Neural cell (in vitro differentiated cells): ENCODE measurements at regions not wholly inside any gene's neighbourhood (a gene's known extent, or its start where the extent isn't known, plus 50 kb on each side); places are given as distances from the start of the nearest gene placed in this dataset.

Source experiments
- H2AFZ ChIP-seq: fragments of 200-600, 300-800 bp; sonication (generic), shearing (Covaris generic); 2 replicates; pipeline ENCODE4 v1.6.0; 2014; ENCODE audit warnings: low read depth, mild to moderate bottlenecking, antibody characterized with exemption, low read length, moderate library complexity
- H3F3A ChIP-seq: fragments of 200-600 bp; shearing (Covaris generic); 2 replicates; pipeline ENCODE4 v1.6.1; 2016; ENCODE audit warnings: mild to moderate bottlenecking, moderate library complexity, mixed read lengths, antibody characterized with exemption, low read length; ENCODE audit not compliant: insufficient read depth, poor library complexity, severe bottlenecking
- H3K27ac ChIP-seq: fragments of 200-600, 300-800 bp; sonication (generic), shearing (Covaris generic); 2 replicates; pipeline ENCODE4 v1.5.1; 2014; ENCODE audit warnings: mild to moderate bottlenecking, low read length, moderate library complexity
- H3K27me3 ChIP-seq: fragments of 300-800, 200-600 bp; sonication (generic), shearing (Covaris generic); 2 replicates; pipeline ENCODE4 v1.6.0; 2014; ENCODE audit warnings: mild to moderate bottlenecking, low read depth, low read length, moderate library complexity; ENCODE audit not compliant: insufficient read depth
- H3K36me3 ChIP-seq: fragments of 300-800, 200-600 bp; sonication (generic), shearing (Covaris generic); 2 replicates; pipeline ENCODE4 v1.5.1; 2014; ENCODE audit warnings: mild to moderate bottlenecking, antibody characterized with exemption, low read length, moderate library complexity; ENCODE audit not compliant: insufficient read depth
- H3K4me2 ChIP-seq: fragments of 300-800, 200-600 bp; sonication (generic), shearing (Covaris generic); 2 replicates; pipeline ENCODE4 v1.6.0; 2014; ENCODE audit warnings: mild to moderate bottlenecking, low read length
- H3K4me3 ChIP-seq: fragments of 300-800, 200-600 bp; sonication (generic), shearing (Covaris generic); 2 replicates; pipeline ENCODE4 v1.5.1; 2014; ENCODE audit warnings: mild to moderate bottlenecking, low read length, moderate library complexity
- H3K79me2 ChIP-seq: fragments of 200-600 bp; shearing (Covaris generic); replicated peaks from 2 replicates; pipeline ENCODE4 v1.6.0; 2014; ENCODE audit warnings: mild to moderate bottlenecking, low read length, moderate library complexity; ENCODE audit not compliant: insufficient read depth
- H3K9ac ChIP-seq: fragments of 300-800, 200-600 bp; sonication (generic), shearing (Covaris generic); 2 replicates; pipeline ENCODE4 v1.6.1; 2016; ENCODE audit warnings: mild to moderate bottlenecking, low read length, mixed read lengths
- H3K9me2 ChIP-seq: fragments of 200-600 bp; shearing (Covaris generic); 2 replicates; pipeline ENCODE4 v1.6.1; 2016; ENCODE audit warnings: mild to moderate bottlenecking, low read length, mixed read lengths; ENCODE audit not compliant: insufficient read depth
- H3K9me3 ChIP-seq: fragments of 200-600, 300-800 bp; sonication (generic), shearing (Covaris generic); 2 replicates; pipeline ENCODE4 v1.6.1; 2016; ENCODE audit warnings: mild to moderate bottlenecking, mixed run types, low read length, moderate library complexity, mixed read lengths
- H4K20me1 ChIP-seq: fragments of 200-600 bp; shearing (Covaris generic); 2 replicates; pipeline ENCODE4 v1.6.1; 2016; ENCODE audit warnings: mild to moderate bottlenecking, mixed run types; ENCODE audit not compliant: insufficient read depth
- EP300 ChIP-seq: fragments of 450-650 bp; conservative IDR thresholded peaks from 2 replicates; pipeline ENCODE4 v1.6.1; 2014; ENCODE audit warnings: antibody characterized with exemption, mild to moderate bottlenecking, moderate library complexity; ENCODE audit not compliant: poor library complexity, severe bottlenecking
- EZH2 ChIP-seq: fragments of 200-600, 300-800 bp; shearing (Covaris generic), sonication (generic); IDR thresholded peaks from 2 replicates; pipeline ENCODE4 v1.6.1; 2014; ENCODE audit warnings: antibody characterized with exemption, low read length, borderline replicate concordance, mild to moderate bottlenecking; ENCODE audit not compliant: insufficient read depth, poor library complexity, severe bottlenecking
- MXI1 ChIP-seq: fragments of 450-650 bp; conservative IDR thresholded peaks from 2 replicates; pipeline ENCODE4 v1.6.1; 2014; ENCODE audit warnings: antibody characterized with exemption, mild to moderate bottlenecking; ENCODE audit not compliant: poor library complexity, severe bottlenecking
- POLR2AphosphoS5 ChIP-seq: IDR thresholded peaks from 2 replicates; pipeline ENCODE4 v1.6.1; 2012
- RAD21 ChIP-seq: fragments of 450-650 bp; conservative IDR thresholded peaks from 2 replicates; pipeline ENCODE4 v1.6.1; 2014; ENCODE audit warnings: antibody characterized with exemption, mild to moderate bottlenecking, moderate library complexity
- SMC3 ChIP-seq: fragments of 450-650 bp; conservative IDR thresholded peaks from 2 replicates; pipeline ENCODE4 v1.6.1; 2014; ENCODE audit warnings: antibody characterized with exemption, mild to moderate bottlenecking, moderate library complexity; ENCODE audit not compliant: poor library complexity
- TAF1 ChIP-seq: IDR thresholded peaks from 2 replicates; pipeline ENCODE4 v1.6.1; 2012; ENCODE audit warnings: low read depth
- TF ChIP-seq, protein P1 (sequence below): IDR thresholded peaks from 2 replicates; pipeline ENCODE4 v1.6.1; 2012; ENCODE audit warnings: borderline replicate concordance
- TF ChIP-seq, protein P2 (sequence below): fragments of 450-650 bp; IDR thresholded peaks from 2 replicates; pipeline ENCODE4 v1.5.1; 2014; ENCODE audit warnings: antibody characterized with exemption, mild to moderate bottlenecking, moderate library complexity; ENCODE audit not compliant: poor library complexity, severe bottlenecking

DNA sequence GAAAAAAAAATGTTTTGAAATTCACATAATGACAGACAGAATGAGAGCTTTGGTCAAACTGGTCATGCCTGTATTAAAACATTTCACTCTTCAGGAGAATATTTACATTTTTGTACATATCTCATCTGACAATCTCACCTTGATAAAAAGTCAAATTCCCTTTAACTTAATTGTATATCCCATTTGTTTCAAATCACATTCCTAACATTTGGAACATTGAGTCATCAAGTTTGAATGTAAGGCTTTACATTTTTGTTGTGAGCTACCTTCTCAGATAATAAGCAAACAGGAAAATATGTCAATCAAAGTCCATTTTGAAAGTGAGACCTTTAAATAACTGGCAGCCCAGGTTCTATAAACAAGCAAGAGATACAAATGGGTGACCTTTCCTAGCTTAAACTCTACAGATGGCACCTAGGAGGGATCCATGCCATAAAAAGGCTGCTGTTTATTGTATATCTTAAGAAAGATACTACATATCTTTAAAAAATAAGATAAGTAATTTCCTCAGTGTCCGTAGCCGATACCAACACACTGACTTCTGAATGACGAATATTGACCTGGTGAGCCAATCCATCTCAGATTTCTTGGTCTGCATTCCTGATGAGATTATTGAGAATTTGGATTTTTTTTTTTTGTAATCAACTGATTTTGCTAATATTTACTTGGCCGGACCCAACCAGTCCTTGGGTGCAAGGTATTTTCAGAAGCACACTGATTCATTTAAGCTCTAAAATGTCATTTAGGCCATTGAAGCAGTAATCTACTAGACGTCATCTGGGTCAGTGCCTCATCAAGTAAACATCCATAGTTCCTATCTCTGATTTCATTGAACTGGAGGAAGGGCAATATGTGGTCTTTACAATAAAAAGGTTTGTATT, 259.6 kb downstream of the BTG1 start:
- H3K9me2 ChIP-seq = no peaks in the 10 kb centered on the region
- no peak overlapping the region for H3K4me2 ChIP-seq
- no peaks in the 10 kb centered on the region for H3K79me2 ChIP-seq
- H4K20me1 ChIP-seq = no peaks in the 10 kb centered on the region
- H2AFZ ChIP-seq = no peak overlapping the region
- TF ChIP-seq RAD21 (no peak), POLR2AphosphoS5 (no peak), MXI1 (no peak), TAF1 (no peak), EZH2 (no peak), SMC3 (no peak), EP300 (no peak)
- TF ChIP-seq, protein P1, sequence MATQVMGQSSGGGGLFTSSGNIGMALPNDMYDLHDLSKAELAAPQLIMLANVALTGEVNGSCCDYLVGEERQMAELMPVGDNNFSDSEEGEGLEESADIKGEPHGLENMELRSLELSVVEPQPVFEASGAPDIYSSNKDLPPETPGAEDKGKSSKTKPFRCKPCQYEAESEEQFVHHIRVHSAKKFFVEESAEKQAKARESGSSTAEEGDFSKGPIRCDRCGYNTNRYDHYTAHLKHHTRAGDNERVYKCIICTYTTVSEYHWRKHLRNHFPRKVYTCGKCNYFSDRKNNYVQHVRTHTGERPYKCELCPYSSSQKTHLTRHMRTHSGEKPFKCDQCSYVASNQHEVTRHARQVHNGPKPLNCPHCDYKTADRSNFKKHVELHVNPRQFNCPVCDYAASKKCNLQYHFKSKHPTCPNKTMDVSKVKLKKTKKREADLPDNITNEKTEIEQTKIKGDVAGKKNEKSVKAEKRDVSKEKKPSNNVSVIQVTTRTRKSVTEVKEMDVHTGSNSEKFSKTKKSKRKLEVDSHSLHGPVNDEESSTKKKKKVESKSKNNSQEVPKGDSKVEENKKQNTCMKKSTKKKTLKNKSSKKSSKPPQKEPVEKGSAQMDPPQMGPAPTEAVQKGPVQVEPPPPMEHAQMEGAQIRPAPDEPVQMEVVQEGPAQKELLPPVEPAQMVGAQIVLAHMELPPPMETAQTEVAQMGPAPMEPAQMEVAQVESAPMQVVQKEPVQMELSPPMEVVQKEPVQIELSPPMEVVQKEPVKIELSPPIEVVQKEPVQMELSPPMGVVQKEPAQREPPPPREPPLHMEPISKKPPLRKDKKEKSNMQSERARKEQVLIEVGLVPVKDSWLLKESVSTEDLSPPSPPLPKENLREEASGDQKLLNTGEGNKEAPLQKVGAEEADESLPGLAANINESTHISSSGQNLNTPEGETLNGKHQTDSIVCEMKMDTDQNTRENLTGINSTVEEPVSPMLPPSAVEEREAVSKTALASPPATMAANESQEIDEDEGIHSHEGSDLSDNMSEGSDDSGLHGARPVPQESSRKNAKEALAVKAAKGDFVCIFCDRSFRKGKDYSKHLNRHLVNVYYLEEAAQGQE = no peak
- TF ChIP-seq, protein P2, sequence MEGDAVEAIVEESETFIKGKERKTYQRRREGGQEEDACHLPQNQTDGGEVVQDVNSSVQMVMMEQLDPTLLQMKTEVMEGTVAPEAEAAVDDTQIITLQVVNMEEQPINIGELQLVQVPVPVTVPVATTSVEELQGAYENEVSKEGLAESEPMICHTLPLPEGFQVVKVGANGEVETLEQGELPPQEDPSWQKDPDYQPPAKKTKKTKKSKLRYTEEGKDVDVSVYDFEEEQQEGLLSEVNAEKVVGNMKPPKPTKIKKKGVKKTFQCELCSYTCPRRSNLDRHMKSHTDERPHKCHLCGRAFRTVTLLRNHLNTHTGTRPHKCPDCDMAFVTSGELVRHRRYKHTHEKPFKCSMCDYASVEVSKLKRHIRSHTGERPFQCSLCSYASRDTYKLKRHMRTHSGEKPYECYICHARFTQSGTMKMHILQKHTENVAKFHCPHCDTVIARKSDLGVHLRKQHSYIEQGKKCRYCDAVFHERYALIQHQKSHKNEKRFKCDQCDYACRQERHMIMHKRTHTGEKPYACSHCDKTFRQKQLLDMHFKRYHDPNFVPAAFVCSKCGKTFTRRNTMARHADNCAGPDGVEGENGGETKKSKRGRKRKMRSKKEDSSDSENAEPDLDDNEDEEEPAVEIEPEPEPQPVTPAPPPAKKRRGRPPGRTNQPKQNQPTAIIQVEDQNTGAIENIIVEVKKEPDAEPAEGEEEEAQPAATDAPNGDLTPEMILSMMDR = no peak
- H3K27ac ChIP-seq = no peak overlapping the region
- no peaks in the 10 kb centered on the region for H3K27me3 ChIP-seq
- H3F3A ChIP-seq = no peaks in the 10 kb centered on the region
- no peaks in the 10 kb centered on the region for H3K36me3 ChIP-seq
- H3K9ac ChIP-seq = no peak overlapping the region
- H3K9me3 ChIP-seq = no peaks in the 10 kb centered on the region
- no peak overlapping the region for H3K4me3 ChIP-seq

DNA sequence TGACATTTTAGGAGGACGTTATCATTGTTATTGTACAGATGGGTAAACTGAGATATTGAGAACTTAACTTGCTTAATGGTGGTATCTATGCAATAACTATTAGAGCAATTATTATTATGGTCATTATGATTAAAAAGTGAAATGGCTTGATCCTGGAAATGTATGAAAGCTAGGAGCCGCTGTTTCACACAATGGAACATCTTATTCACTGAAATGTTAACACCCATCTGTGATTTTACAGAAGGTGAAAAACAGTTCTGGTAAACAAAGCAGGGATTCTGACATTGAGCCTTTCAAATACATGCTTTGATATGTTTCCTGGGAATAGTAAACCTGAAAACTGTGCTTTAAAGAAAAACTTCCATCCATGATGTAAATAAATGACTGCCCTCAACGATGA, 261.4 kb downstream of the BTG1 start:
- no peaks in the 10 kb centered on the region for H3K27me3 ChIP-seq
- no peak overlapping the region for H3K27ac ChIP-seq
- no peak overlapping the region for H3K9ac ChIP-seq
- H3K9me3 ChIP-seq = no peaks in the 10 kb centered on the region
- no peaks in the 10 kb centered on the region for H4K20me1 ChIP-seq
- no peaks in the 10 kb centered on the region for H3F3A ChIP-seq
- no peaks in the 10 kb centered on the region for H3K79me2 ChIP-seq
- H3K36me3 ChIP-seq = no peaks in the 10 kb centered on the region
- no peak for TF ChIP-seq RAD21
- TF ChIP-seq TAF1 = no peak
- TF ChIP-seq MXI1 = no peak
- TF ChIP-seq, protein P1 = no peak
- TF ChIP-seq POLR2AphosphoS5 = no peak
- TF ChIP-seq, protein P2 = no peak
- TF ChIP-seq SMC3 = no peak
- TF ChIP-seq EP300 = no peak
- no peak for TF ChIP-seq EZH2
- H2AFZ ChIP-seq = no peak overlapping the region
- no peaks in the 10 kb centered on the region for H3K9me2 ChIP-seq
- H3K4me2 ChIP-seq = no peak overlapping the region
- H3K4me3 ChIP-seq = no peak overlapping the region
